Ascending aorta (tissue), 2 donors: ENCODE measurements at regions not wholly inside any gene's neighbourhood (a gene's known extent, or its start where the extent isn't known, plus 50 kb on each side); places are given as distances from the start of the nearest gene placed in this dataset.

Experiments
- DNase-seq, 2 donors: peaks; one replicate each; pipeline ENCODE4 v3.0.0-alpha.2; 2019; ENCODE audit warnings: low spot score in 2 of 2
- H3K27ac ChIP-seq, 2 donors: fragments of 200-600 bp; sonication (generic); one replicate each; pipeline ENCODE4 v1.5.1; 2016 to 2017; ENCODE audit warnings: mild to moderate bottlenecking in 1 of 2
- H3K27me3 ChIP-seq: fragments of 200-600 bp; sonication (generic); one replicate; pipeline ENCODE4 v1.5.1; 2017
- H3K36me3 ChIP-seq, 2 donors: fragments of 200-600 bp; sonication (generic); one replicate each; pipeline ENCODE4 v1.5.1; 2016
- H3K4me1 ChIP-seq, 2 donors: fragments of 200-600 bp; sonication (generic); one replicate each; pipeline ENCODE4 v1.5.1; 2016 to 2017; ENCODE audit warnings: mild to moderate bottlenecking in 1 of 2
- H3K4me3 ChIP-seq, 2 donors: fragments of 200-600 bp; sonication (generic); one replicate each; pipeline ENCODE4 v1.5.1; 2016 to 2017; ENCODE audit warnings: mild to moderate bottlenecking in 1 of 2
- H3K9me3 ChIP-seq, 2 donors: fragments of 200-600 bp; sonication (generic); one replicate each; pipeline ENCODE4 v1.5.1; 2016
- CTCF ChIP-seq, 3 experiments: fragments of 200-600 bp in 2 of 3; fragments of 450-650 bp in 1 of 3; sonication (generic) in 2 of 3; IDR thresholded peaks; one replicate each; pipeline ENCODE4 v1.5.1; 2016 to 2019; ENCODE audit warnings: antibody characterized with exemption in 3 of 3, mild to moderate bottlenecking in 1 of 3, moderate library complexity in 1 of 3
- intact Hi-C: fragments of 100-400 bp; cut with DNase I; formaldehyde crosslinking; loops from one replicate; pipeline ENCODE4 v1.15.1; 2023

- H3K27ac ChIP-seq: no peak overlapping the region
- no peaks in the 10 kb centered on the region for H3K36me3 ChIP-seq
- no peak for TF ChIP-seq CTCF (IDR thresholded peaks at IDR 0.05)
- H3K9me3 ChIP-seq: peaks cover 0 to 4% of the 10 kb centered on the region in 2 donors
- no peak for DNase-seq
- H3K27me3 ChIP-seq: no peaks in the 10 kb centered on the region
- intact Hi-C loops: no loop called here
- no peak overlapping the region for H3K4me3 ChIP-seq
- H3K4me1 ChIP-seq: no peaks in the 10 kb centered on the region
These were observed 254.6 kb downstream of the LY86 start for GRCh38 chr6:6843057-6843627.

- TF ChIP-seq CTCF (IDR thresholded peaks at IDR 0.05): no peak
- H3K27me3 ChIP-seq: no peaks in the 10 kb centered on the region
- intact Hi-C loops: no loop called here
- no peak overlapping the region for H3K4me3 ChIP-seq
- no peaks in the 10 kb centered on the region for H3K4me1 ChIP-seq
- DNase-seq: no peak
- H3K27ac ChIP-seq: no peak overlapping the region
- H3K9me3 ChIP-seq: peaks cover 0 to 4% of the 10 kb centered on the region in 2 donors
- H3K36me3 ChIP-seq: no peaks in the 10 kb centered on the region
These were observed 255.3 kb downstream of the LY86 start for GRCh38 chr6:6843777-6844176.

- no peak overlapping the region for H3K4me3 ChIP-seq
- no peak for DNase-seq
- peaks cover 0 to 4% of the 10 kb centered on the region in 2 donors for H3K9me3 ChIP-seq
- no peaks in the 10 kb centered on the region for H3K36me3 ChIP-seq
- intact Hi-C loops: no loop called here
- no peaks in the 10 kb centered on the region for H3K4me1 ChIP-seq
- H3K27ac ChIP-seq: no peak overlapping the region
- no peaks in the 10 kb centered on the region for H3K27me3 ChIP-seq
- no peak for TF ChIP-seq CTCF (IDR thresholded peaks at IDR 0.05)
These were observed 256.0 kb downstream of the LY86 start for GRCh38 chr6:6844530-6844929.

- TF ChIP-seq CTCF (IDR thresholded peaks at IDR 0.05): no peak
- Histone ChIP-seq H3K4me3 (no peak overlapping the region), H3K9me3 (peaks cover 0 to 4% of the 10 kb centered on the region in 2 donors), H3K36me3 (no peaks in the 10 kb centered on the region), H3K4me1 (no peaks in the 10 kb centered on the region), H3K27me3 (no peaks in the 10 kb centered on the region), H3K27ac (no peak overlapping the region)
- no peak for DNase-seq
- intact Hi-C loops: no loop called here
These were observed 257.1 kb downstream of the LY86 start for GRCh38 chr6:6845603-6846002.

GRCh38 chr6:6847591-6847990, 259.1 kb downstream of the LY86 start:
- no peak for TF ChIP-seq CTCF (IDR thresholded peaks at IDR 0.05)
- DNase-seq: no peak
- Histone ChIP-seq H3K27ac (no peak overlapping the region), H3K4me3 (no peak overlapping the region), H3K9me3 (peaks cover 0 to 4% of the 10 kb centered on the region in 2 donors), H3K4me1 (no peaks in the 10 kb centered on the region), H3K36me3 (no peaks in the 10 kb centered on the region), H3K27me3 (no peaks in the 10 kb centered on the region)
- intact Hi-C loops: no loop called here
